H9 (cell line): ENCODE measurements at regions not wholly inside any gene's neighbourhood (a gene's known extent, or its start where the extent isn't known, plus 50 kb on each side); places are given as distances from the start of the nearest gene placed in this dataset.

Experiments
- DNase-seq: peaks from one replicate; pipeline ENCODE4 v3.0.0-alpha.2; 2017
- H2AFZ ChIP-seq: one replicate; pipeline ENCODE4 v1.6.1; 2013; ENCODE audit warnings: mild to moderate bottlenecking, low read length, control low read depth, moderate library complexity
- H2AK5ac ChIP-seq: 2 replicates; pipeline ENCODE4 v1.6.1; 2013; ENCODE audit warnings: low read length, control low read depth, mixed read lengths; ENCODE audit not compliant: insufficient read length
- H2BK120ac ChIP-seq: one replicate; pipeline ENCODE4 v1.6.1; 2013; ENCODE audit warnings: low read depth, mild to moderate bottlenecking, low read length, control low read depth, inconsistent platforms; ENCODE audit not compliant: poor library complexity, severe bottlenecking
- H2BK12ac ChIP-seq: 2 replicates; pipeline ENCODE4 v1.6.1; 2013; ENCODE audit warnings: low read length, control low read depth, mixed read lengths, low read depth; ENCODE audit not compliant: insufficient read length
- H2BK15ac ChIP-seq: 2 replicates; pipeline ENCODE4 v1.6.1; 2013; ENCODE audit warnings: low read depth, low read length, control low read depth
- H2BK20ac ChIP-seq: one replicate; pipeline ENCODE4 v1.6.1; 2013; ENCODE audit warnings: low read depth, mild to moderate bottlenecking, low read length, control low read depth, inconsistent platforms; ENCODE audit not compliant: poor library complexity, severe bottlenecking
- H2BK5ac ChIP-seq: 2 replicates; pipeline ENCODE4 v1.6.1; 2013; ENCODE audit warnings: low read length, control low read depth, mixed read lengths; ENCODE audit not compliant: insufficient read length
- H3K14ac ChIP-seq: 2 replicates; pipeline ENCODE4 v1.6.1; 2013; ENCODE audit warnings: low read length, control low read depth; ENCODE audit not compliant: insufficient read depth
- H3K18ac ChIP-seq: 2 replicates; pipeline ENCODE4 v1.6.1; 2013; ENCODE audit warnings: low read depth, mild to moderate bottlenecking, mixed read lengths, low read length, control low read depth; ENCODE audit not compliant: insufficient read length
- H3K23ac ChIP-seq: 2 replicates; pipeline ENCODE4 v1.6.1; 2013; ENCODE audit warnings: low read length, control low read depth, mixed read lengths, low read depth; ENCODE audit not compliant: insufficient read length
- H3K23me2 ChIP-seq: 2 replicates; pipeline ENCODE4 v1.6.1; 2013; ENCODE audit warnings: low read depth, mild to moderate bottlenecking, mixed read lengths, low read length, control low read depth; ENCODE audit not compliant: insufficient read length, poor library complexity, severe bottlenecking
- H3K27ac ChIP-seq: 2 replicates; pipeline ENCODE4 v1.5.1; 2013; ENCODE audit warnings: low read length, control low read depth, mixed read lengths, low read depth; ENCODE audit not compliant: insufficient read length
- H3K27me3 ChIP-seq: 2 replicates; pipeline ENCODE4 v1.6.1; 2013; ENCODE audit warnings: low read length, control low read depth, inconsistent platforms; ENCODE audit not compliant: insufficient read depth
- H3K4ac ChIP-seq: 2 replicates; pipeline ENCODE4 v1.6.1; 2013; ENCODE audit warnings: low read depth, mild to moderate bottlenecking, control low read depth, inconsistent platforms, low read length, moderate library complexity
- H3K4me1 ChIP-seq: 2 replicates; pipeline ENCODE4 v1.6.1; 2013; ENCODE audit warnings: low read length, control low read depth, inconsistent platforms; ENCODE audit not compliant: insufficient read depth
- H3K4me2 ChIP-seq: 2 replicates; pipeline ENCODE4 v1.6.1; 2013; ENCODE audit warnings: low read length, control low read depth, mixed read lengths; ENCODE audit not compliant: insufficient read length, insufficient read depth
- H3K56ac ChIP-seq: 2 replicates; pipeline ENCODE4 v1.6.1; 2013; ENCODE audit warnings: low read depth, mild to moderate bottlenecking, mixed read lengths, low read length, control low read depth; ENCODE audit not compliant: insufficient read length
- H3K79me1 ChIP-seq: 2 replicates; pipeline ENCODE4 v1.6.1; 2013; ENCODE audit warnings: low read depth, mild to moderate bottlenecking, moderate library complexity, low read length, control low read depth, inconsistent platforms; ENCODE audit not compliant: insufficient read depth, poor library complexity, severe bottlenecking
- H3K79me2 ChIP-seq: 2 replicates; pipeline ENCODE4 v1.6.1; 2013; ENCODE audit warnings: low read length, control low read depth, inconsistent platforms; ENCODE audit not compliant: insufficient read depth
- H3K9ac ChIP-seq: 2 replicates; pipeline ENCODE4 v1.6.1; 2013; ENCODE audit warnings: low read length, control low read depth, mixed read lengths; ENCODE audit not compliant: insufficient read length; ENCODE audit errors: extremely low read depth
- H3K9me3 ChIP-seq: one replicate; pipeline ENCODE4 v1.6.1; 2013; ENCODE audit warnings: low read depth, low read length, inconsistent platforms; ENCODE audit not compliant: control insufficient read depth
- H3T11ph ChIP-seq: one replicate; pipeline ENCODE4 v1.6.1; 2013; ENCODE audit warnings: mild to moderate bottlenecking, low read length, control low read depth, inconsistent platforms
- H4K20me1 ChIP-seq: one replicate; pipeline ENCODE4 v1.6.1; 2013; ENCODE audit not compliant: control insufficient read depth, insufficient read length, insufficient read depth
- H4K5ac ChIP-seq: 2 replicates; pipeline ENCODE4 v1.6.1; 2013; ENCODE audit warnings: low read depth, mild to moderate bottlenecking, mixed read lengths, low read length, control low read depth; ENCODE audit not compliant: insufficient read length
- H4K8ac ChIP-seq: replicated peaks from 2 replicates; pipeline ENCODE4 v1.6.1; 2013; ENCODE audit warnings: low read length, control low read depth, mixed read lengths, low read depth; ENCODE audit not compliant: insufficient read length
- H4K91ac ChIP-seq: 2 replicates; pipeline ENCODE4 v1.6.1; 2013; ENCODE audit warnings: low read depth, mild to moderate bottlenecking, moderate library complexity, mixed read lengths, low read length, control low read depth; ENCODE audit not compliant: insufficient read length
- H3K27ac Mint-ChIP-seq, 3 experiments: 2 replicates in 2 of 3; 3 replicates in 1 of 3; pipeline ENCODE4 v1.8.0; 2020 to 2021; ENCODE audit warnings: mixed read lengths in 3 of 3, mild to moderate bottlenecking in 1 of 3, moderate library complexity in 1 of 3
- H3K27me3 Mint-ChIP-seq: 2 replicates; pipeline ENCODE4 v1.8.0; 2021; ENCODE audit warnings: low read depth, mild to moderate bottlenecking, moderate library complexity, mixed read lengths
- H3K36me3 Mint-ChIP-seq, 3 experiments: 2 replicates in 2 of 3; 3 replicates in 1 of 3; pipeline ENCODE4 v1.8.0; 2020 to 2021; ENCODE audit warnings: low read depth in 3 of 3, mixed read lengths in 3 of 3; ENCODE audit not compliant: insufficient read depth in 1 of 3
- H3K4me1 Mint-ChIP-seq, 2 experiments: 2 replicates each; pipeline ENCODE4 v1.8.0; 2020; ENCODE audit warnings: mixed read lengths in 2 of 2
- H3K4me3 Mint-ChIP-seq, 2 experiments: 2 replicates in 1 of 2; 3 replicates in 1 of 2; pipeline ENCODE4 v1.8.0; 2020 to 2021; ENCODE audit warnings: mild to moderate bottlenecking in 2 of 2, mixed read lengths in 2 of 2, moderate library complexity in 1 of 2
- H3K9me3 Mint-ChIP-seq, 2 experiments: 2 replicates in 1 of 2; 3 replicates in 1 of 2; pipeline ENCODE4 v1.8.0; 2020; ENCODE audit warnings: mild to moderate bottlenecking in 2 of 2, mixed read lengths in 2 of 2, moderate library complexity in 1 of 2
- WGBS: extraction: QIAGEN DNeasy Blood & Tissue Kit; methylation state at CpG from one replicate; pipeline ENCODE4 v1.1.7; 2013; ENCODE audit warnings: missing lambda C conversion rate, low lambda C conversion rate, mixed read lengths; ENCODE audit not compliant: insufficient read length; ENCODE audit errors: extremely low coverage; 5-methylcytosine and 5-hydroxymethylcytosine counted together
- TF ChIP-seq, protein P1 (sequence below): fragments of 200-600 bp; sonication (generic); conservative IDR thresholded peaks from 3 replicates; pipeline ENCODE4 v1.8.0; 2021; ENCODE audit warnings: antibody characterized with exemption, mild to moderate bottlenecking

DNA sequence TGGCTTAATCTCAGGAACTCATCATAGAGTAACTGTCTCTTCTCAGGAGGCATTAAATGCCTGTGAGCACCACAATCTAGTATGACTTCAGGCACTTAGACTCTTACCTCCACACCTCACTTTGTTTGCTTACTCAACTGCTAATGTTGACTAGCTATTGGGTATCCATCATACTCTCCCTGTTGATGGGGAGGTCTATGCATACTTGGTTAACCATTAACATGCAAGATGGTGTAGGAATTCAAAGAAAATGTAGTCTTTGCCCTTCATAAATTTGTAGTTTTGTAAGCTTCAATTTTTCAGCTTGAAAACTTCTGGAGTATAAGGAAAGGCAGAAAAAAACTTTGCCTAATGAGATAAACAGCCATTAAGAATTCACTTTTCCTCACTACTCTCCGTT lies 501.0 kb upstream of the MARCKS start:
- Histone ChIP-seq H3K27me3 (no peaks in the 10 kb centered on the region), H2BK120ac (no peak overlapping the region), H3K79me2 (no peaks in the 10 kb centered on the region), H4K91ac (no peak overlapping the region), H3K18ac (no peak overlapping the region), H2AK5ac (no peak overlapping the region), H3K14ac (no peak overlapping the region), H2BK5ac (no peak overlapping the region), H3K4ac (no peak overlapping the region), H3K9me3 (no peaks in the 10 kb centered on the region), H3K56ac (no peak overlapping the region), H4K20me1 (no peaks in the 10 kb centered on the region), H3K79me1 (no peaks in the 10 kb centered on the region), H4K5ac (no peak overlapping the region), H3T11ph (no peak overlapping the region), H4K8ac (no peak overlapping the region), H2BK20ac (no peak overlapping the region), H2BK15ac (no peak overlapping the region), H2BK12ac (no peak overlapping the region), H3K27ac (no peak overlapping the region), H3K4me1 (no peaks in the 10 kb centered on the region), H3K9ac (no peak overlapping the region), H3K4me2 (no peak overlapping the region), H3K23me2 (no peaks in the 10 kb centered on the region), H2AFZ (no peak overlapping the region), H3K23ac (no peak overlapping the region)
- H3K27me3 Mint-ChIP-seq = no peaks in the 10 kb centered on the region
- no peak overlapping the region for H3K27ac Mint-ChIP-seq
- no peaks in the 10 kb centered on the region for H3K9me3 Mint-ChIP-seq
- no CpG with 5 or more reads among the region's 1 CpG for WGBS
- no peak overlapping the region for H3K4me3 Mint-ChIP-seq
- TF ChIP-seq, protein P1, sequence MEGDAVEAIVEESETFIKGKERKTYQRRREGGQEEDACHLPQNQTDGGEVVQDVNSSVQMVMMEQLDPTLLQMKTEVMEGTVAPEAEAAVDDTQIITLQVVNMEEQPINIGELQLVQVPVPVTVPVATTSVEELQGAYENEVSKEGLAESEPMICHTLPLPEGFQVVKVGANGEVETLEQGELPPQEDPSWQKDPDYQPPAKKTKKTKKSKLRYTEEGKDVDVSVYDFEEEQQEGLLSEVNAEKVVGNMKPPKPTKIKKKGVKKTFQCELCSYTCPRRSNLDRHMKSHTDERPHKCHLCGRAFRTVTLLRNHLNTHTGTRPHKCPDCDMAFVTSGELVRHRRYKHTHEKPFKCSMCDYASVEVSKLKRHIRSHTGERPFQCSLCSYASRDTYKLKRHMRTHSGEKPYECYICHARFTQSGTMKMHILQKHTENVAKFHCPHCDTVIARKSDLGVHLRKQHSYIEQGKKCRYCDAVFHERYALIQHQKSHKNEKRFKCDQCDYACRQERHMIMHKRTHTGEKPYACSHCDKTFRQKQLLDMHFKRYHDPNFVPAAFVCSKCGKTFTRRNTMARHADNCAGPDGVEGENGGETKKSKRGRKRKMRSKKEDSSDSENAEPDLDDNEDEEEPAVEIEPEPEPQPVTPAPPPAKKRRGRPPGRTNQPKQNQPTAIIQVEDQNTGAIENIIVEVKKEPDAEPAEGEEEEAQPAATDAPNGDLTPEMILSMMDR = no peak
- no peaks in the 10 kb centered on the region for H3K36me3 Mint-ChIP-seq
- no peak for DNase-seq
- peaks cover 0 to 16% of the 10 kb centered on the region in 2 experiments for H3K4me1 Mint-ChIP-seq
